H9 (cell line): ENCODE measurements at regions not wholly inside any gene's neighbourhood (a gene's known extent, or its start where the extent isn't known, plus 50 kb on each side); places are given as distances from the start of the nearest gene placed in this dataset.

ENCODE experiments used
- DNase-seq: peaks from one replicate; pipeline ENCODE4 v3.0.0-alpha.2; 2017
- H2AFZ ChIP-seq: one replicate; pipeline ENCODE4 v1.6.1; 2013; ENCODE audit warnings: mild to moderate bottlenecking, low read length, control low read depth, moderate library complexity
- H2AK5ac ChIP-seq: 2 replicates; pipeline ENCODE4 v1.6.1; 2013; ENCODE audit warnings: low read length, control low read depth, mixed read lengths; ENCODE audit not compliant: insufficient read length
- H2BK120ac ChIP-seq: one replicate; pipeline ENCODE4 v1.6.1; 2013; ENCODE audit warnings: low read depth, mild to moderate bottlenecking, low read length, control low read depth, inconsistent platforms; ENCODE audit not compliant: poor library complexity, severe bottlenecking
- H2BK12ac ChIP-seq: 2 replicates; pipeline ENCODE4 v1.6.1; 2013; ENCODE audit warnings: low read length, control low read depth, mixed read lengths, low read depth; ENCODE audit not compliant: insufficient read length
- H2BK15ac ChIP-seq: 2 replicates; pipeline ENCODE4 v1.6.1; 2013; ENCODE audit warnings: low read depth, low read length, control low read depth
- H2BK20ac ChIP-seq: one replicate; pipeline ENCODE4 v1.6.1; 2013; ENCODE audit warnings: low read depth, mild to moderate bottlenecking, low read length, control low read depth, inconsistent platforms; ENCODE audit not compliant: poor library complexity, severe bottlenecking
- H2BK5ac ChIP-seq: 2 replicates; pipeline ENCODE4 v1.6.1; 2013; ENCODE audit warnings: low read length, control low read depth, mixed read lengths; ENCODE audit not compliant: insufficient read length
- H3K14ac ChIP-seq: 2 replicates; pipeline ENCODE4 v1.6.1; 2013; ENCODE audit warnings: low read length, control low read depth; ENCODE audit not compliant: insufficient read depth
- H3K18ac ChIP-seq: 2 replicates; pipeline ENCODE4 v1.6.1; 2013; ENCODE audit warnings: low read depth, mild to moderate bottlenecking, mixed read lengths, low read length, control low read depth; ENCODE audit not compliant: insufficient read length
- H3K23ac ChIP-seq: 2 replicates; pipeline ENCODE4 v1.6.1; 2013; ENCODE audit warnings: low read length, control low read depth, mixed read lengths, low read depth; ENCODE audit not compliant: insufficient read length
- H3K23me2 ChIP-seq: 2 replicates; pipeline ENCODE4 v1.6.1; 2013; ENCODE audit warnings: low read depth, mild to moderate bottlenecking, mixed read lengths, low read length, control low read depth; ENCODE audit not compliant: insufficient read length, poor library complexity, severe bottlenecking
- H3K27ac ChIP-seq: 2 replicates; pipeline ENCODE4 v1.5.1; 2013; ENCODE audit warnings: low read length, control low read depth, mixed read lengths, low read depth; ENCODE audit not compliant: insufficient read length
- H3K27me3 ChIP-seq: 2 replicates; pipeline ENCODE4 v1.6.1; 2013; ENCODE audit warnings: low read length, control low read depth, inconsistent platforms; ENCODE audit not compliant: insufficient read depth
- H3K4ac ChIP-seq: 2 replicates; pipeline ENCODE4 v1.6.1; 2013; ENCODE audit warnings: low read depth, mild to moderate bottlenecking, control low read depth, inconsistent platforms, low read length, moderate library complexity
- H3K4me1 ChIP-seq: 2 replicates; pipeline ENCODE4 v1.6.1; 2013; ENCODE audit warnings: low read length, control low read depth, inconsistent platforms; ENCODE audit not compliant: insufficient read depth
- H3K4me2 ChIP-seq: 2 replicates; pipeline ENCODE4 v1.6.1; 2013; ENCODE audit warnings: low read length, control low read depth, mixed read lengths; ENCODE audit not compliant: insufficient read length, insufficient read depth
- H3K56ac ChIP-seq: 2 replicates; pipeline ENCODE4 v1.6.1; 2013; ENCODE audit warnings: low read depth, mild to moderate bottlenecking, mixed read lengths, low read length, control low read depth; ENCODE audit not compliant: insufficient read length
- H3K79me1 ChIP-seq: 2 replicates; pipeline ENCODE4 v1.6.1; 2013; ENCODE audit warnings: low read depth, mild to moderate bottlenecking, moderate library complexity, low read length, control low read depth, inconsistent platforms; ENCODE audit not compliant: insufficient read depth, poor library complexity, severe bottlenecking
- H3K79me2 ChIP-seq: 2 replicates; pipeline ENCODE4 v1.6.1; 2013; ENCODE audit warnings: low read length, control low read depth, inconsistent platforms; ENCODE audit not compliant: insufficient read depth
- H3K9ac ChIP-seq: 2 replicates; pipeline ENCODE4 v1.6.1; 2013; ENCODE audit warnings: low read length, control low read depth, mixed read lengths; ENCODE audit not compliant: insufficient read length; ENCODE audit errors: extremely low read depth
- H3K9me3 ChIP-seq: one replicate; pipeline ENCODE4 v1.6.1; 2013; ENCODE audit warnings: low read depth, low read length, inconsistent platforms; ENCODE audit not compliant: control insufficient read depth
- H3T11ph ChIP-seq: one replicate; pipeline ENCODE4 v1.6.1; 2013; ENCODE audit warnings: mild to moderate bottlenecking, low read length, control low read depth, inconsistent platforms
- H4K20me1 ChIP-seq: one replicate; pipeline ENCODE4 v1.6.1; 2013; ENCODE audit not compliant: control insufficient read depth, insufficient read length, insufficient read depth
- H4K5ac ChIP-seq: 2 replicates; pipeline ENCODE4 v1.6.1; 2013; ENCODE audit warnings: low read depth, mild to moderate bottlenecking, mixed read lengths, low read length, control low read depth; ENCODE audit not compliant: insufficient read length
- H4K8ac ChIP-seq: replicated peaks from 2 replicates; pipeline ENCODE4 v1.6.1; 2013; ENCODE audit warnings: low read length, control low read depth, mixed read lengths, low read depth; ENCODE audit not compliant: insufficient read length
- H4K91ac ChIP-seq: 2 replicates; pipeline ENCODE4 v1.6.1; 2013; ENCODE audit warnings: low read depth, mild to moderate bottlenecking, moderate library complexity, mixed read lengths, low read length, control low read depth; ENCODE audit not compliant: insufficient read length
- H3K27ac Mint-ChIP-seq, 3 experiments: 2 replicates in 2 of 3; 3 replicates in 1 of 3; pipeline ENCODE4 v1.8.0; 2020 to 2021; ENCODE audit warnings: mixed read lengths in 3 of 3, mild to moderate bottlenecking in 1 of 3, moderate library complexity in 1 of 3
- H3K27me3 Mint-ChIP-seq: 2 replicates; pipeline ENCODE4 v1.8.0; 2021; ENCODE audit warnings: low read depth, mild to moderate bottlenecking, moderate library complexity, mixed read lengths
- H3K36me3 Mint-ChIP-seq, 3 experiments: 2 replicates in 2 of 3; 3 replicates in 1 of 3; pipeline ENCODE4 v1.8.0; 2020 to 2021; ENCODE audit warnings: low read depth in 3 of 3, mixed read lengths in 3 of 3; ENCODE audit not compliant: insufficient read depth in 1 of 3
- H3K4me1 Mint-ChIP-seq, 2 experiments: 2 replicates each; pipeline ENCODE4 v1.8.0; 2020; ENCODE audit warnings: mixed read lengths in 2 of 2
- H3K4me3 Mint-ChIP-seq, 2 experiments: 2 replicates in 1 of 2; 3 replicates in 1 of 2; pipeline ENCODE4 v1.8.0; 2020 to 2021; ENCODE audit warnings: mild to moderate bottlenecking in 2 of 2, mixed read lengths in 2 of 2, moderate library complexity in 1 of 2
- H3K9me3 Mint-ChIP-seq, 2 experiments: 2 replicates in 1 of 2; 3 replicates in 1 of 2; pipeline ENCODE4 v1.8.0; 2020; ENCODE audit warnings: mild to moderate bottlenecking in 2 of 2, mixed read lengths in 2 of 2, moderate library complexity in 1 of 2
- CTCF ChIP-seq: fragments of 200-600 bp; sonication (generic); conservative IDR thresholded peaks from 3 replicates; pipeline ENCODE4 v1.8.0; 2021; ENCODE audit warnings: antibody characterized with exemption, mild to moderate bottlenecking
- WGBS: extraction: QIAGEN DNeasy Blood & Tissue Kit; methylation state at CpG from one replicate; pipeline ENCODE4 v1.1.7; 2013; ENCODE audit warnings: missing lambda C conversion rate, low lambda C conversion rate, mixed read lengths; ENCODE audit not compliant: insufficient read length; ENCODE audit errors: extremely low coverage; 5-methylcytosine and 5-hydroxymethylcytosine counted together

DNA sequence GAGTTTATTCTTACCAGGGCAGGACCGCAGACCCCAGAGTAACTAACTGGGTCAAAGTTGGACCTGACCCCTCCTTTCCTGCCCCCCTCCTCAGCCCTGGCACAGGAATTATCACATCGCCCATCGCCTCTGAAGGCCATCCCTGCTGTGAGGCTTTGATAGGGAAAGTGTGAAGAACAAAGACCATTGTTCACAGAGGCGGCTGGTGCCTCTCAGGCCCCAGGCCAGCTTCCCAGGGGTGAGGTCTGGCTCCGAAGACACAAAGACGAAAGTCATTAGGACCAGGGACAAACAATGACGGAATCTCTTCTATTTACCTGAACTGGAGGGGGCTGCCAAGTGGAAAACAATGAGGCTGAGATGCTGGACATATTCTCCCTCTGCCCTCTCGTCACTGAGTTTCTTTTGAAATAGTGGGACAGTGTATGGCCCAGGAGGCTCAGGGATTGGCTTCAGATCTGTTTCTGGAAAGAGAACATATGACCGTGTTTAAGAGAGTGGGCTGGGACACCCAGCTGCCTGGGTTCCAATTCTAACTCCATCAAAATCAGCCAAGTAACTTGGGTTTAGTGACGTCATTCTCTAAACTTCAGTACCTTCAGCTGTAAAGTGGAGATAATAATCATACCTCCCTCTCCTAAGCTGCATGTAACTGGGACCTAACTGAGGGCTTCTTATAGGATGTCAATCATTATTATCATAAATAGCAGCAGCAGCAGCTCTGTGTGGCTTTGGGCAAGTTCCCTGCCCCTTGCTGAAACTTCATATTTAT lies 769.4 kb downstream of the MED13L start:
- Histone ChIP-seq H2BK15ac (no peak overlapping the region), H3K27me3 (peaks cover 4% of the 10 kb centered on the region; the same call in 1 of the 2 replicates), H3K9ac (no peak overlapping the region), H3K4ac (no peak overlapping the region), H2BK120ac (no peak overlapping the region), H3K18ac (no peak overlapping the region), H3T11ph (no peak overlapping the region), H3K4me1 (peaks cover 3% of the 10 kb centered on the region; the same call in 1 of the 2 replicates), H3K4me2 (peak overlapping the region; percentile 48), H2AK5ac (no peak overlapping the region), H3K79me2 (no peaks in the 10 kb centered on the region), H3K79me1 (no peaks in the 10 kb centered on the region), H4K20me1 (no peaks in the 10 kb centered on the region), H3K27ac (no peak overlapping the region), H4K91ac (no peak overlapping the region), H4K5ac (no peak overlapping the region), H3K56ac (no peak overlapping the region), H2AFZ (no peak overlapping the region), H2BK12ac (no peak overlapping the region), H4K8ac (no peak overlapping the region), H3K14ac (no peak overlapping the region), H3K23ac (no peak overlapping the region), H3K23me2 (no peaks in the 10 kb centered on the region), H2BK20ac (no peak overlapping the region), H3K9me3 (peaks cover 6% of the 10 kb centered on the region), H2BK5ac (no peak overlapping the region)
- WGBS = no CpG with 5 or more reads among the region's 10 CpGs
- Mint-ChIP-seq H3K36me3 (peaks cover 0 to 6% (median 4%) of the 10 kb centered on the region in 3 experiments; a peak in 4 of 7 replicates), H3K27ac (peak overlapping the region; percentile 44 to 92 (median 79); a peak in 6 of 7 replicates), H3K4me1 (peaks cover 72 to 86% of the 10 kb centered on the region in 2 experiments), H3K27me3 (peaks cover 74% of the 10 kb centered on the region), H3K4me3 (peak overlapping the region; percentile 50; a peak in 4 of 5 replicates), H3K9me3 (peaks cover 5% of the 10 kb centered on the region in 2 experiments)
- TF ChIP-seq CTCF = no peak
- peak; percentile 97 for DNase-seq
